ENCODE measurements at regions not wholly inside any gene's neighbourhood (a gene's known extent, or its start where the extent isn't known, plus 50 kb on each side); places are given as distances from the start of the nearest gene placed in this dataset.

DNA sequence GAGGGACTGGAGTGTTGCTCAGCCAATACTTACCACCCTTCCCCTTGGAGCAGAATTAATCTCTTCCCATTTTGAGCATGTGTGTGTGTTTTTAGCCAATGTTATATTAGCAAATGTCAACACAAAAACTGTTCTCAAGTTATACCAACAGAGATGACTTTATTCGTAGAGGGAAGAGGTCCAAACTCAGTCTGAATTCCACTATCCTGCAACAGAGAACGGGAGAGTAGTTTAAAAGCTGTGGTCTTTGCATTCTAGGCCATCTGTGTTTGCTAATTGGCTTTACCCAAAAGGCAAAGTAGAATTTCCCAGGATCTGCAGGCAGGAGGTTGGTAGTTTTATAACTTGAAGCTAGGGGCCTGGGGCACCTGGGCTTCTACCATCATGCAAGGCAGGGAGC is 847.9 kb upstream of the TMEM132C start:
- no peak for DNase-seq

DNA sequence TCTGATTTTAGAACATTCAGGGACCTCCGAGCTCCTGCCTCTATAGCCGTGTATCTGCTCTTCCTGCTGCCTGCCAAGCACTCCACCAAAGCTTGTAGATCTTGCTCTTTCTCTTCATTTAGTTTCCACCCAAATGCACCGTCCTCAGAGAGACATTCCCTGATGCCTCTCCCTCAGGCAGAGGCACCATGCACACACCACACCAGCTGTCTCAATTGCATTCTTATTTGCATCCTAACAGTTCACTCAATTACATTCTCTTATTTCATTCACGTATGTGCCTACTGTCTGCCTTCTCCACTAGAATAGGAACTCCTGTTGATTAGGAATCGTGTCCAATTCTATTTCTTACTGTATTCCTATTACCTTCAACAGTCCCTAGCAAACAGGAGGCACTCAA is 845.4 kb upstream of the TMEM132C start:
- no peak for DNase-seq

DNA sequence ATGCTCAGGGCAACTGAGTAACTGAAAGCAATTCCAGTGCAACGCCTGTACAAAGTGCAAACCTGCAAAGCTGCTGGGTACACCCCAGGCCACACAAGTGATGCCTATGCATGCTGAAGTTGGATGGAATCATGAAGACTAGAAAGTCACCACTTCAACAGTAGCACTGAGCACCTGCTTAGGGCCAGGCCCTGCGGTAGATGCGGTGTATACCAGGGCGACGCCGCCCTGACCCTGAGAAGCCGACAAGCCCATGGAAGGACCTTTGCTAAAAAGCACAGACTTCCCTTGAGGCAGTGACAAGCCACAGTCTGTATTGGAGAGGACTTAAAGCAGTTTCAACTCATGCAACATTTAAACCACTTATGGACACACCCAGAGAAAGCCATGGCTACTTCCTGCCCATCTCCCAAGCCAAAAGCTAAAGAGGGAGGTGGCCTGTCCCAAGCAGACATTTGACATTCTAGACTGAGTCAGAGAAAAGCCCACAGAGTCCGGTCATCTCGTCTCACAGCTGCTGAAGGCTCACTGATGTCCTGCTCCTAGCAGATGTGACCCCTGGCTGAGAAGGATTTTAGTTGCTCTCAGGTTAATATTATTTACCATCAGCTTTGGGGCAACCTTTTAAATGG is 843.9 kb upstream of the TMEM132C start:
- DNase-seq, result no peak

DNA sequence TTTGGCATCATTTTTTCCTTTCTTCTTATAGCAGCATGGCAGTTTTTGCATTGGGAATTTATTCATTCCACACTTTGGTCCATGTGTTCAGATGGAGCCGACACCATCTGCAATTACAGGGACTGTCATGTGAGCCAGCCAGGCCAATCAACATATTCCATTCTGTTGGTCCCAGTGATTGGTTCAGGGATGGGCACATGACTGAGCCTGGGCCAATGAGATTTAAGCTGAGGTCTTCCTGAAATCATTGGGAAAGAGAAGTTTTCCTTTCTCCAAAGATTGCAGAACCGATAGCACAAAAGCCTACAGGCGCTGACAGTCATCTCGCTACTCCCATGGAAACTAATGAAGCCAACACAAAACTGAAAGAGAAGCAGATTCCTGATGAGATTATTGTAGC is 841.5 kb upstream of the TMEM132C start:
- DNase-seq, result no peak

DNA sequence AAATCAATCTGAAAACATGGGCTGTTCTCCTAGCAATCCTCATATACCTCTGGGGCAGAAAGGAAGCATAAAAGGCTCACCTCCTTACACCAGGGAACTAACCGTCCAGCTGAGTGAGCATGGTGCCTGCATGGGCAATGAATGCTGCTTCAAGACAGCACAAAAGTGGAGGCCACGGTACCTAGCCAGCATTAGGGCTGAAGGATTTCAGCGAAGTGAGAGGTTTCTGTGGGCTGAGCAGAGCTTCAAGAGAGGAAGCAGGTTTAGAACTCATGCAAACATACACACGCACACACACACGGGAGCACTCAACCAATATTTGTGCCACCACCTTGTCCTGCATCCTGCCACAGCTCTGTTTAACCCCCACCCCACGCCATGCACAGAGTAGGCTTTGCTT is 838.5 kb upstream of the TMEM132C start:
- no peak for DNase-seq

DNA sequence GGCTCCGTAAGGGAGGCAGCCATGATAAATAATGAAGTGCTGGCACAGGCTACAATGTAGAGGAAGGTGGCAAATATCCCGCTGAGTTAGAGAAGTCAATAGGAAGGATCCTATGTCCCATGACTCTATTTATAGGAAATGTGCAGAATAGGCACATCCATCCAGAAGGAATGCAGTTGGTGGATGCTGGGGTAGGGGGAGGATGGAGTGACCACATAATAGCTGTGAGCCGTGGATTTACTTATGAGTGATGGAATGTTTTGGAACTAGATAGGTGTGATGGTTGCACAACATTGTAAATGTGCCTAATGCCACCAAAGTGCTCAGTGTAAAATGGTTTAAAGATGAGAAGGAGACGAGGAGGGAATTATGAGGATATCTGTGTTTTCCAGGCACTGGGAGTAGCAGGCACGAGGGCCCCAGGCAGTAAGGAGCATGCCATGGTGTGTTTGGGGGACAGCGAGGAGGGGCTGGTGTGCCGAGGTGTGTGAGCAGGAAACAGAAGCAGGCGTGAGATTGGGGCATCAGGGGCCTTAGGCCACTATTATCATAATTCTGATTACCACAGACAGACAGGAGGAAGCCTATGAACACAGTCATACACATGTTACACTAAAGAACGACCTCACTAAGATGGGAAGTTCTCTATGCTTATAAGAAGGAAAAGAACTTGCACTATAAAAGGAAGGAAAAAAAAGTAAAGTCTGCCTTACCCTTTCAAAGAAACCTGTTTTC is 837.3 kb upstream of the TMEM132C start:
- no peak for DNase-seq

DNA sequence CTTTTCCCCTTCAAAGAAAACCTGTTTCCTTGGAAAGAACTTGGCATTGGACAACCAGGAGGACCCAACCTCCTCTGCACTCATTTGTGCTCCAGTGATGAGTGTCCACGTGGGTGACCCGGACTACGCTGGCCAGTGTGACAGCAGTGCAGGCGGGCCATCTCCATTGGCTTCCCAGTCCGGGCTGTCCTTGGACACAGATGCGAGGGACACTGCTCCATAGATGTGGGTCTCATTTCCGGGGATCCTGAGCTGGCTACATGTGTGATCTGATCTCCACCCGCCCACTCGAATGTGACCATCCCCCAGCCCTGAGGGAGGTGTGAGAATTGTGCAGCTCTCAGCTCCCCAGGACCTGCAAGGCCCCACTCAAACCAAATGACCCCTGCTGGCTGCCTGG is 836.6 kb upstream of the TMEM132C start:
- no peak for DNase-seq

DNA sequence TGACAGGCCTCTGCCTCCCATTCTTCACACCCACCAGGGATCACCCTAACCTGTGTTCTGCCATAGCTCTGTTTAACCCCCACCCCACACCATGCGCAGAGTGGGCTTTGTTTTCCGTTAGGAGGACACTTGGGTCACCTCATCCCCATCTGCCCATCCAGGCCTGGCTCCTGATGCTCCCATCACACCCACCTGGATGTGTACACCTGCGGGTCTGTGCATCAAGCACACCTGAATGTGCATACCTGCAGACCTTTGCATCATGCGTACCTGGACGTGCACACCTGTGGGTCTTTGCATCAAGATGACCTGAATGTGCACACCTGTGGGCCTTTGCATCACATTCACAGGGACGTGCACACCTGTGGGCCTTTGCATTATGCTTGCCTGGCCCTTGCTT is 835.8 kb upstream of the TMEM132C start:
- no peak for DNase-seq

DNA sequence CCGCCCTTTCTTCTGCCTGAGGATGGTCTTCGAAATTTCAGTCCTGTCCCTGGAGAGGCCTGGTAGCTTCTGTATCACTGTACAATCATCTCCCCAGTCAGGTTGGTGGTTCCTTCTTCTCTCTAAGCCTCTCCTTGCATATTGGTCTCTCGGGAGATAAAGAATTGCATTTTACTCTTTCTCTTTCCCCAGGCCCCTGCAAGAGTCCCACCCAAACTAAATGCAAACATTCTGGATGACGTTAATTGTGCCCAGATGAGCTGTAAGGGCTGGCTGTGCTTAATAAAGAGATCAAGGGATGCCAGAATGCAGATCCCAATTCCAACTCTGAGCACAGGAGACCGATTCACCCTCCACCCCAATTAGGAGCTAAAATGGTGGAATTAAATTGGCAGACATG is 835.4 kb upstream of the TMEM132C start:
- DNase-seq, result no peak

DNA sequence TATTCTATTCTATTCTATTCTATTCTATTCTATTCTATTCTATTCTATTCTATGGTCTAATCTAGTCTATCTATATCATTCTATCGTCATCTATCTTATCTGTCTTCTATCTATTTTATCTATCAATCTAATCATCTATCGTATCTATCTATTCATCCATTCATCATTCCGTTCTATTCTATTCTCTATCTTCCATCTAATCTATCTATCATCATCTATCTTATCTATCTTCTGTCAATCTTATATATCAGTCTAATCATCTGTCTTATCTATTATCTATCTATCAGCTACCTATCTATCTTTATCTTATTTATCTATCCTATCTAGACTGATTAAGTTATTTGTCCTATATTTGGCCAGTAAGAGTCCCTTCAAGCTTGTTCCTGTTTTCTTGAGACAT is 831.5 kb upstream of the TMEM132C start:
- no peak for DNase-seq

DNA sequence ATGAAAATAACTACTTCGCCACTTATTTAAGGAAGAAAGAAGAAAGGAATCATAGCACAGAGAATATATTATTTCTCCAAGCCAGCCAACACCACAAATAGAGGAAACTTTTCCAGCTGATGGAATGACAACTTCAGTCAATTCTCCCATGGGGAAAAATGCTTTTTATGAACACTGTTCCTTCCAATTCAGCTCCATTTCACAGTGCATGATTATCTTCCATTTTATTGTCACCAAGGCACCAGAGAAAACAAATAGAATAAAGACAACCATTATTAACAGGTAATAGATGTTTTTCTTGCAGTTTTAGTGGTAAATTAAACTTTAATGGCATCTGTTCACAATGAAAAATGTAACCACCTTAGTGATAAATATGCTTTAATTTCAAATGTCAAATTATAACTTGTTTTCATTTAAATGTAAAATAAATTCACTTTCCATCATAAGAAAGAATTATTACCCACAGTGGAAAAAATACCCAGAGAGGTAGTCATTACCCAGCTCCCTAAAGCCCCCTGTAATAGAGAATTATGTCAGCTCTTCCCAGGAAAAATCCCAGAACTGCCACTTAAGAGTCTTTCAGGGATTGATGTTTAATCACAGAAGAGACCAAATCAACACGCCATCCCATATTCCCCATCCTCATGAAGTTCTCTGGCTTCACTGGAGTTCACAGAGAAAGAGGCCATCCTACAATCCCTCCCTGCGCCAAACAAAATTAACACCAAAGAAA is 828.3 kb upstream of the TMEM132C start:
- DNase-seq, result no peak

DNA sequence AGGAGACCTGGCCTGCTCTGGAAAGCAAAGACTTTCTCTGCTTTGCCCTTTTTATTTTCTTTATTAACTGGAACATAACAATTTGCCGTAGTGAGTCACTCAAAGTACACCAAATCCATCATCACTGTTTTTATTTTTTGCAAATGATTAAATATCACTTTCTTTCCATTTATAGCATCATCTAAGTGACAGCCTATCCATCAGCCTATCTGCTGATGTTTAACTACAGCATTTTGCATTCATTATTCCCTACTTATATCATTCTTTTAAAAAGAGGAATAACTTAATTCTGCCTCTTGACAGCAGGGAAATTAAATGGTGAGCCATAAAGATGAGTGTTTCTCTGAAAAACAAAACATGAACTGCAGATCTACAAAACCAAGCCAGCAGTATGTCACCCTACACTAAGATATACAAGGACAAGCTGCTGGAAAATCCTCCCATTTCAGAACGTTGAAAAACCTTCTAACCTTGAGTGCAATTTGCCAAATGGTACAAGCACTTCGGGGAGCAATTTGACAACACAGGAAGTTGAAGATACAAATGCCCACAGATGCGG is 821.3 kb upstream of the TMEM132C start:
- DNase-seq, result no peak

DNA sequence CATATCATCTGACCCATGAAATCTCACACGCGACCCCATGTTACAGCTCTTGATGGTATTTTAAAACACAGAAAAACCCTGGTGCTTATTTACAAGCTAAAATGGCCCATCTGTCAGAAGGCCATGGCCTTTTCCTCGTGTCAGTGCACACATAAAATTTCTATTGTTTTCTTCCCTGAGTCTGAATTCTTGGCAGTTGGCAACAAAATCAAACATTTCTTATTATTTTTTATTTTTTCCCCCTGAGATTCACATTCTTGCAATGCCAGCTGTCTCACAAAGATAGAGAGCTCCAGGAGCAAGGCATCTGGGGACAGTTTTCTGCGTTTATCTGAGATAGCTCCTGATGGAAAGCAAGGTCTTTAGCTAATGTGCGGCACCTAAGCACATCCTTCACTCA is 818.1 kb upstream of the TMEM132C start:
- no peak for DNase-seq

DNA sequence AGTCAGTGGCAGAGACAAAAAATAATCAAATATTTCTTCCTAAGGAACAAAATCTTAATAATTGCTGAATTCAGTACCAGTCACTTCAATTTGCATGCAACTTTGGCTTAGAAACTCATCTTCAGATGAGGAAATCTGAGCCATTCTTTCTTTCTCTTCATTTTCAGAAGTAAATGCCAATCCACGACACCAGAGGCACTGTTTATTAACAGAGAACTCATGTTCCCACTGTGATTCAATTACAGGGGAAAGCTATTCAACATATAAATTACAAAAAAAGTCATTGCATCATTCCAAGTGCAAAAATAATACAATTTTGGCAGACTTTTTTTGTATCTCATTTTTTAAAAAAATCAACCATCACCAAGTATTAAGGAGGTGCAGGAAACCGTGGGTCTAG is 816.1 kb upstream of the TMEM132C start:
- DNase-seq, result no peak

DNA sequence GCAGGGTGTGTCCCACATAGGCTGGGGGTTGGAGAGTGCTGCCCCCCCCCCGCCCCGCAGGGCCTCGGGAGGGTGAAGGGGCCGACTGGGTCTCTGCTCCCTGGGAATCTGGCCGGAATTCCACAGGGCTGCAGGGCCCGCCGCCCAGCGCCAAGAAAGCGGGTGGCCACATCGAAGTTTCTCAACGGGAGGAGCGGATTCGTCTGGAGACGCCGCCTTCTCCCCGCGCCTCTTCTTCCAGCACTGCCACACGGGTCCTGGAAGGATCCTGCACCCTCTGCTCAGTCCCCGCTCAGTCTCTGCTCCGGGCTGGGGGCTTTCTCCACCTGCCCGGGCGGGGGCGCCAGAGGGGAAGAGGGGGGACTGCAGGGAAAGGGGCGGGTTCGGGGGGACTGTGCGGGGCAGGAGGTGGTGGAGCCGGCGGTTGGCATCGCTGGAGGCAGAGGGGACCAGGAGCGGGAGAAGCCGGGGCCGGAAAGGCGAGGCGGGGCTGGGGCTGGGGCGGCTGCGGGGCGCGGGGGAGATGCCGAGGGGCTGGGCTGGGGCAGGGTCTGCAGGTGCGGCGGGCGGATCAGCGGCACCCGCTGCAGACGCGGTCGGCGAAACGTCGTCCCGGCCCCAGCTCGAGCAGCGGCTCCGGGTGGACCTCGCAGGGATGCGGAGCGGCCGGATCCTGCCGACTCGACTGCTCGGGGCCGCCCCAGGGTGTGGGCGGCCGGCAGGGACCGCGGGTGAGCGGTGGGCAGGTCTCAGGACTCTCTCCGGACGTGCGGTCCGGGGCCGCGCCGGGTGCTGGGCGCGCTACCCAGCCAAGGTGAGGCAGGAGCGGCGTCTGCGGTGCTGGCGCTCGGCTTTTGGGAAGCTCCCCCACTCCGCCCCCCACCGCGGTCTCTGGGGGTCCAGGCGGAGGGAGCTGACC is 811.4 kb upstream of the TMEM132C start:
- no peak for DNase-seq

DNA sequence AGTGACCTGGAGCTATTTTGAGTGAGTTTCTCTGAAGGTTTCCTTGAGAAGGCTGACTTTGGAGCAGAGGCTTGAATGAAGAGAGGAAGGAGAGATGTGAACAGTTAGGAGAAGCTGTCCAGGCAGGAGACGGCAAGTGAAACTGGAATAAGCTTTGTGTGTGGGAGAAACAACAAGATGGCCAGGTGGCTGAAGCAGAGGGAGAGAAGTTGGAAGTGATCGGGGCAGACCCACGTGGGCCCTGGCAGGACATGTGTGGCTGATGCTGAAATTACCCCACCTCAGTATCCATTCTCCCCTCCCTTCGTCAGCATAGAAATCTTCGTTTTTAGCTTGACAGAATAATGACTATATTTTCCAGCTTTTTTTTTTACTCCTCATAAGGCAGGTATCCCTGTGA is 809.2 kb upstream of the TMEM132C start:
- no peak for DNase-seq

DNA sequence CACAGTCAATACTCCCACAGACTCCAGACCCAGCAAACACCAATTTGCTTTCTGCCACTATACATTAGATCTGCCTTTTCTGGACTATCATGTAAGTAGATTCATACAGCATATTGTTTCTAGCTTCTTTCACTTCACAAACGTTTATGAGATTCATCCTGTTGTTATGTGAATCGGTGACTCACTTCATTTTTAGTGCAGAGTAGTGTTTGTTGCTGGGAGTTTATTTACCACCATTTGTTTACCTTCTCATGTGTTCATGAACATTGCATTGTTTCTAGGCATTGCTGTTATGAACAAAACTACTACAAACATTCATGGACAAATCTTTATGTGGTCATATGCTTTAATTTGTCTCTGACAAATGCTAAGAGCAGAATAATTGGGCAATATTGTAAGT is 807.8 kb upstream of the TMEM132C start:
- DNase-seq, result no peak

DNA sequence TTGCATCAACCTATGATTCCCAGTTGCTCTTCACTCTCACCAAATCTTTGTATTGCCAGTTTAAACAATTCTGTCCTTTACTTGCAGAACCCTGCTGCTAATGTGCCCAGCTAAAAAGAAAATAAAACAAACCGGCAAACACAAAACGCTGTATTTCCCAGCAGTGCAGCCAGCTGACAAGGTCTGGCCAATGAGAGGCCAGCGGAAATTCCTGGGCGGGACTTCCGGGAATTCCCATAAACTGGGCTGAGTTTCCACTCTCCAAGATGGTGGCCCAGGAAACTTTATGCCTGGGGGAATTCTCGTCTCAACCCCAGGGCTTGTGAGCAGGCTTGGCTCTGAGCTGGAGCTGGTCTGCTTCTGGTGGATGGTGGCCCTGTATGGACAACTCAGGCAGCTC is 807.3 kb upstream of the TMEM132C start:
- DNase-seq, result no peak

DNA sequence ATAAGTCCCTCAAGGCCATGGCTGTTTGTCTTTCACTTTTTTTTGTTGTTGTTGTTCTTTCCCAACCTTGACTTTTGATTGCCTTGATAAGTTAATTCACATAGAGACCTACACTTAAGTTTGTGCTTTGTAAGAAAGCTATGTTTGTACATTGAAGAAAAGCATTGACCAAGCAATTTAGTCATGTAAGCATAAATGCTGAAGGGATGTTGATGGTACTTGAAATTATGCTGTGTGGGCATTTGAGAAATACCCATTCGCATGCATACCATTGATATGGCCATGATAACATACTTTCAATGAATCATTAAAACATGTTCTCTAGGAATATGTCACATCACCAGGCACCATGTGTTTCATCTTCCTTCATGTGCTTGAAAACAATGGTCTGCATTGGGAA is 803.7 kb upstream of the TMEM132C start:
- no peak for DNase-seq

DNA sequence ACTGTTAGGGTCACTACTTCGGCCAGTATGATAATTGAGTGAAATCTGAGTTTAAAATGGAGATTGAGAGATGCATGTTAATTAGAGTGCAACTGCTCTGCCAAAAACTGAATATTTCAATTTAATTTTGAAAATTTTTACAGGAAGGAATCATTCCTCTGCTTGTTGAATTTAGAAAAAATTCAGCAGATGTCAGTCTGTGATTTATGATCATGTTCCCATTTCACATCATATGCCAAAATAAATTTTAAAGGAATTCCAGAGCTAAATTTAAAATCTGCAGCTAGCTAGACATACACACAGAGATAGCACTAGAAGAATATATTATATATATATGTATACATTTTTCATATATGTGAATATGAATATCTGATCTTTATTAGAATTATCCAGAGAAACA is 797.6 kb upstream of the TMEM132C start:
- DNase-seq, result no peak

DNA sequence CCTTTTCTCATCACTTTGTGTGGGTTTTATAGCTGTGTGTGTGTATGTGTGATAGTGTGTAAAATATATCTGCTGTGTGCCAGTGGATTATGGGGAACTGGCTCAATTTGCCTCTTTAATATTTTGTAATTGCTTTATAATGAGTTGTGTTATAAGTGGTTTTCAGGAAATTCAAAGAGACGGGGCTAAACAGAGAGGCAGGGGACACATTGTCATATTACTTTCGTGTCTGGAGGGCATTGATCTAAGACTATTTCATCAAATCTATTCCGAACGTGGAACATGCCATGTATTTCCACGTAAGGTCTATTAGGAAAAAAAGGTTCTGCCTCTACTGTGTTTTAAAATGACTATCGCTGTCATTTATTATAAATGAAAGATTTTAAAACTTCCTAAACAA is 793.2 kb upstream of the TMEM132C start:
- DNase-seq, result no peak

DNA sequence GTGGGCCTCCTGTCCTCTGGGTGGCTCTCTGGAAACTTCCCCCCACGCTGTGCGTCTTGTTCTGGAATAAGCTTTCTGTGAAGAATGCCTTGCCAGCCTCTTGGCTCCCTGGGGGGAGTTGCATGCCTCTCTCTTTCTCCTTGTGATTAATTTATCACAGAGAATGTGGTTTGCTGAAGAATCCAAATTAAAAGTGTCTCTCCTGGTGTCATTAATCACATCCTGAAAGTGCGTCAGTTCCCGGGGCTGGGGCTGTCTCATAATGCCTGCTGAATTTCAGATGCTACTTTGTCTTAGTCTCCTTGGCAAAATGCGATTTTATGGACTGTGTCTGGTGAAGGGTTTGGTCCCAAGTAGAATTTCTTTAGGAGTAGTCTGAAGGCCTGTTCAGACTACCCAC is 787.7 kb upstream of the TMEM132C start:
- no peak for DNase-seq

DNA sequence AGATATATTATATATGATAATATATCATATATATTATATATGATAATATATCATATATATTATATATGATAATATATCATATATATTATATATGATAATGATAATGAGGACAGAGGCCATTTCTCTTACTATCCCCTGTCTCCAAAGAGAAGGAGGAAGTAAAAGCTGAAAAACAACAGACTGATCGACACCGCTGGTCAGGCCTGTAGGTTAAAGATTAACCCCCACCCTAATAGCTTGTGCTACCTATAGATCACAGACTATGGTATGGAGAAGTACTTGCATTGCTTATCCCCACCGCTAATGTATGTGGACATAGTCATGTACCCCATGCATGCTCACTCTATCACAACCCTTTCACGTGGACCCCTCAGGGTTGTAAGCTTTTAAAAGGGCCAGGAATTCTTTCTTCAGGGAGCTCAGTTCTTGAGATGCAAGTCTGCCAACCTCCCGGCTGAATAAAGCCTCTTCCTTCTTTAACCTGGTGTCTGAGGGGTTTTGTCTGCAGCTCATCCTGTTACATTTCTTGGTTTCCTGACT is 786.1 kb upstream of the TMEM132C start:
- no peak for DNase-seq
